SK-N-SH treated with all-trans-retinoic acid at 6 μM for 48 hours (cell line): ENCODE measurements at regions not wholly inside any gene's neighbourhood (a gene's known extent, or its start where the extent isn't known, plus 50 kb on each side); places are given as distances from the start of the nearest gene placed in this dataset.

Experiments
- ATAC-seq: fragments of 200-7000 bp; cut with Tn5 transposase; 3 replicates; pipeline ENCODE4 v1.9.1; 2020; ENCODE audit warnings: mild to moderate bottlenecking, moderate library complexity
- ARNTL ChIP-seq: fragments of 450-650 bp; formaldehyde crosslinking; IDR thresholded peaks from 2 replicates; pipeline ENCODE4 v1.5.0; 2020; ENCODE audit warnings: low read depth, mild to moderate bottlenecking, moderate library complexity, borderline replicate concordance
- BACH2 ChIP-seq: fragments of 250-450 bp; sonication (Bioruptor Pico); IDR thresholded peaks from 2 replicates; pipeline ENCODE4 v1.9.0; 2021; ENCODE audit warnings: mild to moderate bottlenecking, borderline replicate concordance
- CREB5 ChIP-seq: fragments of 250-450 bp; sonication (Bioruptor Pico); IDR thresholded peaks from 2 replicates; pipeline ENCODE4 v1.5.1; 2020; ENCODE audit warnings: low read depth, mild to moderate bottlenecking, moderate library complexity
- CSDC2 ChIP-seq: fragments of 250-450 bp; sonication (Bioruptor Pico); IDR thresholded peaks from 2 replicates; pipeline ENCODE4 v1.5.0; 2020; ENCODE audit warnings: mild to moderate bottlenecking, moderate library complexity
- CSRNP3 ChIP-seq: fragments of 250-450 bp; sonication (Bioruptor Pico); IDR thresholded peaks from 2 replicates; pipeline ENCODE4 v1.5.1; 2021; ENCODE audit warnings: mild to moderate bottlenecking, moderate library complexity
- ESRRG ChIP-seq: fragments of 250-450 bp; sonication (Bioruptor Pico); IDR thresholded peaks from 2 replicates; pipeline ENCODE4 v1.6.1; 2021; ENCODE audit warnings: mild to moderate bottlenecking
- GLIS3 ChIP-seq: fragments of 250-450 bp; sonication (Bioruptor Pico); IDR thresholded peaks from 2 replicates; pipeline ENCODE4 v1.5.0; 2020; ENCODE audit warnings: mild to moderate bottlenecking, moderate library complexity
- ISL1 ChIP-seq: fragments of 250-450 bp; sonication (Bioruptor Pico); IDR thresholded peaks from 2 replicates; pipeline ENCODE4 v2.1.2; 2022; ENCODE audit warnings: mild to moderate bottlenecking, moderate library complexity
- OSR1 ChIP-seq: fragments of 250-450 bp; sonication (Bioruptor Pico); IDR thresholded peaks from 2 replicates; pipeline ENCODE4 v1.8.0; 2022; ENCODE audit warnings: moderate library complexity, mild to moderate bottlenecking, inconsistent platforms
- PATZ1 ChIP-seq: fragments of 250-450 bp; sonication (Bioruptor Pico); IDR thresholded peaks from 2 replicates; pipeline ENCODE4 v1.8.0; 2020; ENCODE audit warnings: mild to moderate bottlenecking, moderate library complexity, borderline replicate concordance
- POU6F1 ChIP-seq: fragments of 250-450 bp; sonication (Bioruptor Pico); IDR thresholded peaks from 2 replicates; pipeline ENCODE4 v1.8.0; 2021; ENCODE audit warnings: low read depth, mild to moderate bottlenecking, moderate library complexity, borderline replicate concordance
- PPARA ChIP-seq: fragments of 250-450 bp; sonication (Bioruptor Pico); IDR thresholded peaks from 2 replicates; pipeline ENCODE4 v1.5.0; 2020; ENCODE audit warnings: mild to moderate bottlenecking, borderline replicate concordance
- RARB ChIP-seq: fragments of 250-450 bp; sonication (Bioruptor Pico); IDR thresholded peaks from 2 replicates; pipeline ENCODE4 v1.8.0; 2021; ENCODE audit warnings: mild to moderate bottlenecking, moderate library complexity
- SNAI2 ChIP-seq: fragments of 250-450 bp; sonication (Bioruptor Pico); IDR thresholded peaks from 2 replicates; pipeline ENCODE4 v1.5.0; 2020; ENCODE audit warnings: mild to moderate bottlenecking, moderate library complexity
- TCF4 ChIP-seq: fragments of 250-450 bp; sonication (Bioruptor Pico); IDR thresholded peaks from 2 replicates; pipeline ENCODE4 v1.8.0; 2021; ENCODE audit warnings: mild to moderate bottlenecking, moderate library complexity, borderline replicate concordance
- TOX ChIP-seq: fragments of 250-450 bp; sonication (Bioruptor Pico); IDR thresholded peaks from 2 replicates; pipeline ENCODE4 v1.8.0; 2021; ENCODE audit warnings: mild to moderate bottlenecking, moderate library complexity, borderline replicate concordance
- TSHZ2 ChIP-seq: fragments of 250-450 bp; sonication (Bioruptor Pico); IDR thresholded peaks from 2 replicates; pipeline ENCODE4 v1.5.0; 2020; ENCODE audit warnings: mild to moderate bottlenecking, moderate library complexity
- ZC3H10 ChIP-seq: fragments of 250-450 bp; sonication (Bioruptor Pico); IDR thresholded peaks from 2 replicates; pipeline ENCODE4 v1.5.1; 2021; ENCODE audit warnings: mild to moderate bottlenecking, moderate library complexity
- ZFP3 ChIP-seq: fragments of 250-450 bp; sonication (Bioruptor Pico); IDR thresholded peaks from 2 replicates; pipeline ENCODE4 v1.5.0; 2020; ENCODE audit warnings: mild to moderate bottlenecking, moderate library complexity
- ZFP30 ChIP-seq: fragments of 450-650 bp; formaldehyde crosslinking; IDR thresholded peaks from 2 replicates; pipeline ENCODE4 v1.5.0; 2022; ENCODE audit warnings: mild to moderate bottlenecking, moderate library complexity
- ZNF565 ChIP-seq: fragments of 450-650 bp; formaldehyde crosslinking; conservative IDR thresholded peaks from 2 replicates; pipeline ENCODE4 v1.5.0; 2020; ENCODE audit warnings: low read depth, mild to moderate bottlenecking, moderate library complexity
- ZNF70 ChIP-seq: fragments of 450-650 bp; formaldehyde crosslinking; IDR thresholded peaks from 2 replicates; pipeline ENCODE4 v1.5.0; 2020; ENCODE audit warnings: mild to moderate bottlenecking, moderate library complexity
- ZNF8 ChIP-seq: fragments of 450-650 bp; formaldehyde crosslinking; IDR thresholded peaks from 2 replicates; pipeline ENCODE4 v1.5.0; 2020; ENCODE audit warnings: mild to moderate bottlenecking, moderate library complexity

GRCh38 chr7:136530831-136531230 is 337.6 kb upstream of the CHRM2 start:
- peak; percentile 72 for TF ChIP-seq ZFP3 (CRISPR knock-in tag)
- TF ChIP-seq TCF4 (CRISPR knock-in tag), result peak; percentile 93
- TF ChIP-seq ESRRG (CRISPR knock-in tag), result peak; percentile 87; the same call in 1 of the 2 replicates
- peak; percentile 91; the same call in 1 of the 2 replicates for TF ChIP-seq POU6F1 (CRISPR knock-in tag)
- peak; percentile 96 for TF ChIP-seq CREB5 (CRISPR knock-in tag)
- no peak for TF ChIP-seq ZC3H10 (CRISPR knock-in tag)
- peak; percentile 82 for TF ChIP-seq CSRNP3 (CRISPR knock-in tag)
- TF ChIP-seq ISL1, result peak; percentile 100
- TF ChIP-seq PATZ1 (CRISPR knock-in tag), result peak; percentile 91; the same call in 1 of the 2 replicates
- TF ChIP-seq BACH2, result no peak
- no peak for TF ChIP-seq ZNF565
- no peak for TF ChIP-seq ZNF70 (CRISPR knock-in tag)
- peak; percentile 80; the same call in 1 of the 2 replicates for TF ChIP-seq GLIS3 (CRISPR knock-in tag)
- TF ChIP-seq TSHZ2, result peak; percentile 96
- TF ChIP-seq TOX, result no peak
- no peak; the same call in 1 of the 2 replicates for TF ChIP-seq ZNF8 (CRISPR knock-in tag)
- TF ChIP-seq ZFP30 (CRISPR knock-in tag), result no peak
- TF ChIP-seq ARNTL (CRISPR knock-in tag), result no peak
- TF ChIP-seq PPARA (CRISPR knock-in tag), result no peak
- peak; percentile 85; the same call in 1 of the 2 replicates for TF ChIP-seq CSDC2
- no peak for TF ChIP-seq RARB (CRISPR knock-in tag)
- TF ChIP-seq SNAI2 (CRISPR knock-in tag), result peak; percentile 99

GRCh38 chr7:136528329-136528728 is 340.1 kb upstream of the CHRM2 start:
- no peak for ATAC-seq
- TF ChIP-seq ISL1, result peak; percentile 74
- peak; percentile 60; the same call in 1 of the 2 replicates for TF ChIP-seq SNAI2 (CRISPR knock-in tag)
- TF ChIP-seq OSR1 (CRISPR knock-in tag), result no peak
- TF ChIP-seq CREB5 (CRISPR knock-in tag), result peak; percentile 8; the same call in 1 of the 2 replicates
- 0 out of 2 replicates have a peak, but pooled peaks have one; percentile 41 for TF ChIP-seq ZFP3 (CRISPR knock-in tag)

More at GRCh38 chr7:136530831-136531230, 337.6 kb upstream of the CHRM2 start:
- no peak for ATAC-seq
